MM.1S (cell line): ENCODE measurements at regions not wholly inside any gene's neighbourhood (a gene's known extent, or its start where the extent isn't known, plus 50 kb on each side); places are given as distances from the start of the nearest gene placed in this dataset.
"Not testable (repeated sequence)": the region's sequence is repeated elsewhere in the genome, so short reads cannot be mapped to it uniquely, and the experiment has no call there.

Experiments used
- DNase-seq: peaks from one replicate; pipeline ENCODE4 v3.0.0-alpha.2; 2015
- H2AFZ ChIP-seq: fragments of 300-600 bp; sonication (generic); 2 replicates; pipeline ENCODE4 v1.6.0; 2016; ENCODE audit warnings: antibody characterized with exemption, low read length
- H3F3A ChIP-seq: fragments of 300-600 bp; sonication (generic); 2 replicates; pipeline ENCODE4 v1.6.1; 2016; ENCODE audit warnings: mild to moderate bottlenecking, antibody characterized with exemption, low read length, moderate library complexity, mixed read lengths; ENCODE audit not compliant: insufficient read depth
- H3K27ac ChIP-seq: fragments of 300-600 bp; sonication (generic); 2 replicates; pipeline ENCODE4 v1.5.1; 2016; ENCODE audit warnings: mild to moderate bottlenecking, low read length
- H3K27me3 ChIP-seq: fragments of 300-600 bp; sonication (generic); replicated peaks from 2 replicates; pipeline ENCODE4 v1.6.0; 2016; ENCODE audit warnings: low read length; ENCODE audit not compliant: insufficient read depth
- H3K36me3 ChIP-seq: fragments of 300-600 bp; sonication (generic); replicated peaks from 2 replicates; pipeline ENCODE4 v1.6.1; 2016; ENCODE audit warnings: mild to moderate bottlenecking, low read length, mixed read lengths; ENCODE audit not compliant: insufficient read depth
- H3K4me1 ChIP-seq: fragments of 300-600 bp; sonication (generic); 2 replicates; pipeline ENCODE4 v1.6.1; 2016; ENCODE audit warnings: low read length, mixed read lengths
- H3K4me2 ChIP-seq: fragments of 300-600 bp; sonication (generic); 2 replicates; pipeline ENCODE4 v1.6.0; 2016; ENCODE audit warnings: low read depth, low read length
- H3K4me3 ChIP-seq: fragments of 300-600 bp; sonication (generic); 2 replicates; pipeline ENCODE4 v1.5.1; 2016; ENCODE audit warnings: low read length, mixed read lengths
- H3K79me2 ChIP-seq: fragments of 300-600 bp; sonication (generic); 2 replicates; pipeline ENCODE4 v1.6.1; 2016; ENCODE audit warnings: mixed run types, low read length, mixed read lengths
- H3K9ac ChIP-seq: fragments of 300-600 bp; sonication (generic); 2 replicates; pipeline ENCODE4 v1.6.1; 2016; ENCODE audit warnings: low read length, mixed read lengths
- H3K9me2 ChIP-seq: fragments of 300-600 bp; sonication (generic); replicated peaks from 2 replicates; pipeline ENCODE4 v1.6.1; 2016; ENCODE audit warnings: mild to moderate bottlenecking, low read length, mixed read lengths; ENCODE audit not compliant: insufficient read depth
- H3K9me3 ChIP-seq: fragments of 300-600 bp; sonication (generic); replicated peaks from 2 replicates; pipeline ENCODE4 v1.6.1; 2016; ENCODE audit warnings: mild to moderate bottlenecking, low read length, mixed read lengths; ENCODE audit not compliant: insufficient read depth
- H4K20me1 ChIP-seq: fragments of 300-600 bp; sonication (generic); 2 replicates; pipeline ENCODE4 v1.6.1; 2016; ENCODE audit warnings: mild to moderate bottlenecking, low read length, moderate library complexity, mixed read lengths; ENCODE audit not compliant: insufficient read depth
- EZH2 ChIP-seq: fragments of 300-600 bp; sonication (generic); optimal IDR thresholded peaks from 2 replicates; pipeline ENCODE3; 2017; ENCODE audit warnings: low read depth, mild to moderate bottlenecking, antibody characterized with exemption, low read length, mixed read lengths
- EZH2phosphoT487 ChIP-seq: fragments of 300-600 bp; sonication (generic); IDR thresholded peaks from 2 replicates; pipeline ENCODE4 v1.6.1; 2018; ENCODE audit warnings: antibody characterized with exemption, low read length
- TF ChIP-seq, protein P1 (sequence below): fragments of 300-600 bp; sonication (generic); IDR thresholded peaks from 2 replicates; pipeline ENCODE4 v1.5.1; 2016; ENCODE audit warnings: antibody characterized with exemption, low read length, mixed read lengths

GRCh38 chr1:109837852-109838570 is 72.6 kb upstream of the CSF1 start:
- H3K9me3 ChIP-seq = no peaks in the 10 kb centered on the region
- no peak for DNase-seq
- no peaks in the 10 kb centered on the region for H4K20me1 ChIP-seq
- H2AFZ ChIP-seq = no peak overlapping the region
- no peaks in the 10 kb centered on the region for H3K9me2 ChIP-seq
- TF ChIP-seq EZH2phosphoT487 = no peak
- H3K36me3 ChIP-seq = no peaks in the 10 kb centered on the region
- no peak overlapping the region for H3K4me2 ChIP-seq
- H3K4me1 ChIP-seq = no peaks in the 10 kb centered on the region
- no peak overlapping the region for H3K4me3 ChIP-seq
- no peaks in the 10 kb centered on the region for H3F3A ChIP-seq
- H3K27me3 ChIP-seq = no peaks in the 10 kb centered on the region
- H3K27ac ChIP-seq = no peak overlapping the region
- no peaks in the 10 kb centered on the region for H3K79me2 ChIP-seq
- no peak overlapping the region for H3K9ac ChIP-seq

DNA sequence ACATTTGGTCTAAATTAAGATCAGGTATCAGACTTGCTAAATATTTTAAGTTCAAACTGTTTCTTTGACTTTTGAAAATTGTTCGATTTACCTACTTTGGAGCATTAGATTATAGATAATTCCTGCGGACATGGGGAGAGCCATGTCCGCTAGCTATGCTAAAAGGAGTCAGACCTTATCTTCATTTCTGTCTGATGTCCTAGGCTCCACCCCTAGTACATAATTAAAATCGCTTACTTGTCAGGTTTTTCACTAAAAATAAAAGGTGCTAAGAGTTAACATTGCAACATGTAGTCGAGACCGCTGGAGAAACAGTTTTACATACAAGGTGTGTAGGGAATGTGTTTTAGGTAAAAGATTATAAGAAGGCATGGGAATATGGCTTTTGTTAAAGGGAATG is 71.9 kb upstream of the EPS8L3 start:
- not testable (repeated sequence) for H3K27me3 ChIP-seq, H3K79me2 ChIP-seq, H3K9ac ChIP-seq, H3K4me1 ChIP-seq, H3K27ac ChIP-seq, H3K9me2 ChIP-seq, H3F3A ChIP-seq, DNase-seq, H3K4me3 ChIP-seq, H4K20me1 ChIP-seq, H3K36me3 ChIP-seq, H3K4me2 ChIP-seq, H2AFZ ChIP-seq, H3K9me3 ChIP-seq

- Histone ChIP-seq H4K20me1 (no peaks in the 10 kb centered on the region), H2AFZ (no peak overlapping the region), H3K79me2 (no peaks in the 10 kb centered on the region), H3K36me3 (no peaks in the 10 kb centered on the region), H3K4me3 (no peak overlapping the region), H3K9me3 (no peaks in the 10 kb centered on the region), H3K27me3 (no peaks in the 10 kb centered on the region), H3K9ac (no peak overlapping the region), H3K27ac (no peak overlapping the region), H3F3A (no peaks in the 10 kb centered on the region), H3K4me2 (no peak overlapping the region), H3K9me2 (no peaks in the 10 kb centered on the region), H3K4me1 (no peaks in the 10 kb centered on the region)
- TF ChIP-seq EZH2 (no peak), EZH2phosphoT487 (no peak)
- TF ChIP-seq, protein P1, sequence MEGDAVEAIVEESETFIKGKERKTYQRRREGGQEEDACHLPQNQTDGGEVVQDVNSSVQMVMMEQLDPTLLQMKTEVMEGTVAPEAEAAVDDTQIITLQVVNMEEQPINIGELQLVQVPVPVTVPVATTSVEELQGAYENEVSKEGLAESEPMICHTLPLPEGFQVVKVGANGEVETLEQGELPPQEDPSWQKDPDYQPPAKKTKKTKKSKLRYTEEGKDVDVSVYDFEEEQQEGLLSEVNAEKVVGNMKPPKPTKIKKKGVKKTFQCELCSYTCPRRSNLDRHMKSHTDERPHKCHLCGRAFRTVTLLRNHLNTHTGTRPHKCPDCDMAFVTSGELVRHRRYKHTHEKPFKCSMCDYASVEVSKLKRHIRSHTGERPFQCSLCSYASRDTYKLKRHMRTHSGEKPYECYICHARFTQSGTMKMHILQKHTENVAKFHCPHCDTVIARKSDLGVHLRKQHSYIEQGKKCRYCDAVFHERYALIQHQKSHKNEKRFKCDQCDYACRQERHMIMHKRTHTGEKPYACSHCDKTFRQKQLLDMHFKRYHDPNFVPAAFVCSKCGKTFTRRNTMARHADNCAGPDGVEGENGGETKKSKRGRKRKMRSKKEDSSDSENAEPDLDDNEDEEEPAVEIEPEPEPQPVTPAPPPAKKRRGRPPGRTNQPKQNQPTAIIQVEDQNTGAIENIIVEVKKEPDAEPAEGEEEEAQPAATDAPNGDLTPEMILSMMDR = no peak
- no peak for DNase-seq
These were observed 71.2 kb upstream of the EPS8L3 start for GRCh38 chr1:109834951-109835350.

- Histone ChIP-seq H4K20me1 (no peaks in the 10 kb centered on the region), H3K36me3 (no peaks in the 10 kb centered on the region), H3K9me3 (no peaks in the 10 kb centered on the region), H3K27me3 (no peaks in the 10 kb centered on the region), H3K4me2 (no peak overlapping the region), H3K79me2 (no peaks in the 10 kb centered on the region), H3F3A (no peaks in the 10 kb centered on the region), H3K27ac (no peak overlapping the region), H3K4me3 (no peak overlapping the region), H2AFZ (no peak overlapping the region), H3K9me2 (no peaks in the 10 kb centered on the region), H3K4me1 (no peaks in the 10 kb centered on the region), H3K9ac (no peak overlapping the region)
- no peak for DNase-seq
- TF ChIP-seq, protein P1 = no peak
- TF ChIP-seq EZH2phosphoT487 = no peak
- TF ChIP-seq EZH2 = no peak
These were observed 69.2 kb upstream of the EPS8L3 start for GRCh38 chr1:109832945-109833344.
